ENCODE measurements at regions not wholly inside any gene's neighbourhood (a gene's known extent, or its start where the extent isn't known, plus 50 kb on each side); places are given as distances from the start of the nearest gene placed in this dataset.

- FAIRE-seq (no peak), ATAC-seq (no peak), DNase-seq (ENCODE audit: low spot score) (no peak)
- no peaks in the 10 kb centered on the region for H3K79me2 ChIP-seq (ENCODE audit: insufficient read depth, low read length)
- BruUV-seq (replicated peaks), result no TSS peak
- in situ Hi-C loops (cut with HindIII; ENCODE audit: extremely low pct_ligation_motif_present, low pct_unique_long_range_greater_than_20kb), result no loop called here
- no peak overlapping the region for H3K4me3 ChIP-seq (replicated peaks in 1 of 3; ENCODE audit: insufficient read depth in 1 of 3, low read depth in 2 of 3, low read length in 3 of 3)
- H3K4me2 ChIP-seq (ENCODE audit: low read depth, low read length), result no peak overlapping the region
- H2AFZ ChIP-seq (ENCODE audit: low read length), result no peak overlapping the region
- H3K9me3 ChIP-seq (ENCODE audit: low read length), result no peaks in the 10 kb centered on the region; the same call in 1 of the 2 replicates
- no peak overlapping the region for H3K9ac ChIP-seq (ENCODE audit: insufficient read depth, low read depth, low read length)
- intact Hi-C loops (cut with micrococcal nuclease; ENCODE audit: unreplicated experiment), result no loop called here
- no peaks in the 10 kb centered on the region for H4K20me1 ChIP-seq (ENCODE audit: insufficient read depth, low read length)
- no peak overlapping the region for H3K27ac ChIP-seq (ENCODE audit: extremely low read length, insufficient read depth, low read length)
- no peaks in the 10 kb centered on the region for H3K36me3 ChIP-seq (replicated peaks in 1 of 2; ENCODE audit: control insufficient read depth in 1 of 2, insufficient read depth in 2 of 2, low read length in 2 of 2)
- H3K27me3 ChIP-seq (ENCODE audit: control insufficient read depth in 1 of 2, insufficient read depth in 2 of 2, low read length in 2 of 2), result no peaks in the 10 kb centered on the region
- TF ChIP-seq KDM4B (CRISPR knock-in tag; IDR thresholded peaks at IDR 0.05), result no peak
- no peak for TF ChIP-seq ZNF251 (CRISPR knock-in tag; IDR thresholded peaks at IDR 0.05)
- TF ChIP-seq ZNF510 (CRISPR knock-in tag; IDR thresholded peaks at IDR 0.05; ENCODE audit: low read depth), result no peak
- TF ChIP-seq, protein P1, sequence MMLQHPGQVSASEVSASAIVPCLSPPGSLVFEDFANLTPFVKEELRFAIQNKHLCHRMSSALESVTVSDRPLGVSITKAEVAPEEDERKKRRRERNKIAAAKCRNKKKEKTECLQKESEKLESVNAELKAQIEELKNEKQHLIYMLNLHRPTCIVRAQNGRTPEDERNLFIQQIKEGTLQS (CRISPR knock-in tag; IDR thresholded peaks at IDR 0.05), result no peak
- TF ChIP-seq RAD51 (IDR thresholded peaks at IDR 0.05; ENCODE audit: borderline replicate concordance), result no peak
- TF ChIP-seq HOXA5 (CRISPR knock-in tag; IDR thresholded peaks at IDR 0.05), result no peak
- TF ChIP-seq FOXP1 (IDR thresholded peaks at IDR 0.05), result no peak
- no peak for TF ChIP-seq FOXP1 (CRISPR knock-in tag; IDR thresholded peaks at IDR 0.05)
- no peak for TF ChIP-seq MAFK (conservative IDR thresholded peaks at IDR 0.05 in 1 of 2, IDR thresholded peaks at IDR 0.05 in 1 of 2; ENCODE audit: low read length in 2 of 2)
- TF ChIP-seq GTF3A (CRISPR knock-in tag; conservative IDR thresholded peaks at IDR 0.05), result no peak
- ChIA-PET CTCF (ENCODE audit: low intra/inter-chr PET ratio, low total read pairs) (no interaction called here), POLR2A (no interaction called here)
- no peaks in the 10 kb centered on the region for H3K4me1 ChIP-seq (ENCODE audit: insufficient read depth, low read length)
- WGBS (ENCODE audit: low lambda C conversion rate), result 4% methylated on average over 4 of the region's 4 CpGs
Observed at GRCh38 chr9:7901621-7902020, 102.0 kb upstream of the DMAC1 start.

GRCh38 chr9:7900541-7900940, 101.0 kb upstream of the DMAC1 start:
- Histone ChIP-seq H3K27ac (ENCODE audit: extremely low read length, insufficient read depth, low read length) (no peak overlapping the region), H3K79me2 (ENCODE audit: insufficient read depth, low read length) (no peaks in the 10 kb centered on the region), H3K4me2 (ENCODE audit: low read depth, low read length) (no peak overlapping the region), H3K27me3 (ENCODE audit: control insufficient read depth in 1 of 2, insufficient read depth in 2 of 2, low read length in 2 of 2) (no peaks in the 10 kb centered on the region), H3K9ac (ENCODE audit: insufficient read depth, low read depth, low read length) (no peak overlapping the region), H3K4me3 (replicated peaks in 1 of 3; ENCODE audit: insufficient read depth in 1 of 3, low read depth in 2 of 3, low read length in 3 of 3) (no peak overlapping the region), H3K9me3 (ENCODE audit: low read length) (no peaks in the 10 kb centered on the region; the same call in 1 of the 2 replicates), H3K4me1 (ENCODE audit: insufficient read depth, low read length) (no peaks in the 10 kb centered on the region), H4K20me1 (ENCODE audit: insufficient read depth, low read length) (no peaks in the 10 kb centered on the region), H3K36me3 (replicated peaks in 1 of 2; ENCODE audit: control insufficient read depth in 1 of 2, insufficient read depth in 2 of 2, low read length in 2 of 2) (no peaks in the 10 kb centered on the region), H2AFZ (ENCODE audit: low read length) (no peak overlapping the region)
- WGBS (ENCODE audit: low lambda C conversion rate), result 81% methylated on average over 3 of the region's 3 CpGs
- in situ Hi-C loops (cut with HindIII; ENCODE audit: extremely low pct_ligation_motif_present, low pct_unique_long_range_greater_than_20kb), result no loop called here
- no peak for ATAC-seq
- ChIA-PET POLR2A (no interaction called here), CTCF (ENCODE audit: low intra/inter-chr PET ratio, low total read pairs) (no interaction called here)
- no peak for FAIRE-seq
- intact Hi-C loops (cut with micrococcal nuclease; ENCODE audit: unreplicated experiment), result no loop called here
- DNase-seq (ENCODE audit: low spot score), result no peak
- BruUV-seq (replicated peaks), result no TSS peak
- TF ChIP-seq, protein P2, sequence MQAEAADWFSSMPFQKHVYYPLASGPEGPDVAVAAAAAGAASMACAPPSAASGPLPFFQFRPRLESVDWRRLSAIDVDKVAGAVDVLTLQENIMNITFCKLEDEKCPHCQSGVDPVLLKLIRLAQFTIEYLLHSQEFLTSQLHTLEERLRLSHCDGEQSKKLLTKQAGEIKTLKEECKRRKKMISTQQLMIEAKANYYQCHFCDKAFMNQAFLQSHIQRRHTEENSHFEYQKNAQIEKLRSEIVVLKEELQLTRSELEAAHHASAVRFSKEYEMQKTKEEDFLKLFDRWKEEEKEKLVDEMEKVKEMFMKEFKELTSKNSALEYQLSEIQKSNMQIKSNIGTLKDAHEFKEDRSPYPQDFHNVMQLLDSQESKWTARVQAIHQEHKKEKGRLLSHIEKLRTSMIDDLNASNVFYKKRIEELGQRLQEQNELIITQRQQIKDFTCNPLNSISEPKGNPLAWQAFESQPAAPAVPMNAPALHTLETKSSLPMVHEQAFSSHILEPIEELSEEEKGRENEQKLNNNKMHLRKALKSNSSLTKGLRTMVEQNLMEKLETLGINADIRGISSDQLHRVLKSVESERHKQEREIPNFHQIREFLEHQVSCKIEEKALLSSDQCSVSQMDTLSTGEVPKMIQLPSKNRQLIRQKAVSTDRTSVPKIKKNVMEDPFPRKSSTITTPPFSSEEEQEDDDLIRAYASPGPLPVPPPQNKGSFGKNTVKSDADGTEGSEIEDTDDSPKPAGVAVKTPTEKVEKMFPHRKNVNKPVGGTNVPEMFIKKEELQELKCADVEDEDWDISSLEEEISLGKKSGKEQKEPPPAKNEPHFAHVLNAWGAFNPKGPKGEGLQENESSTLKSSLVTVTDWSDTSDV (CRISPR knock-in tag; IDR thresholded peaks at IDR 0.05), result no peak
- TF ChIP-seq ZNF382 (CRISPR knock-in tag; IDR thresholded peaks at IDR 0.05; ENCODE audit: borderline replicate concordance), result no peak
- TF ChIP-seq ZNF180 (CRISPR knock-in tag; IDR thresholded peaks at IDR 0.05; ENCODE audit: borderline replicate concordance, low read depth), result no peak
- no peak for TF ChIP-seq ZNF781 (CRISPR knock-in tag; IDR thresholded peaks at IDR 0.05; ENCODE audit: borderline replicate concordance, not compliant biosample characterization)
- TF ChIP-seq MAZ (IDR thresholded peaks at IDR 0.05; ENCODE audit: borderline replicate concordance, low read depth, low read length), result no peak
- no peak for TF ChIP-seq MAZ (CRISPR knock-in tag; IDR thresholded peaks at IDR 0.05; ENCODE audit: low read depth)
- TF ChIP-seq NRL (CRISPR knock-in tag; IDR thresholded peaks at IDR 0.05; ENCODE audit: borderline replicate concordance), result no peak
- no peak for TF ChIP-seq GFI1 (CRISPR knock-in tag; IDR thresholded peaks at IDR 0.05; ENCODE audit: borderline replicate concordance)
- no peak for TF ChIP-seq JUN (CRISPR knock-in tag; IDR thresholded peaks at IDR 0.05)
- no peak for TF ChIP-seq MZF1 (CRISPR knock-in tag; IDR thresholded peaks at IDR 0.05; ENCODE audit: borderline replicate concordance)
